SU-DHL-6 (cell line): ENCODE measurements at regions not wholly inside any gene's neighbourhood (a gene's known extent, or its start where the extent isn't known, plus 50 kb on each side); places are given as distances from the start of the nearest gene placed in this dataset.

Experiments
- EZH2phosphoT487 ChIP-seq: fragments of 200-600 bp; sonication (generic), shearing (Covaris generic); conservative IDR thresholded peaks from 2 replicates; pipeline ENCODE4 v1.6.1; 2018; ENCODE audit warnings: mild to moderate bottlenecking, antibody characterized with exemption, low read length, moderate library complexity, mixed read lengths
- TF ChIP-seq, protein P1 (sequence below): fragments of 200-600 bp; sonication (generic); IDR thresholded peaks from one replicate; pipeline ENCODE4 v1.5.1; 2017; ENCODE audit warnings: antibody characterized with exemption, mild to moderate bottlenecking, low read length, moderate library complexity; ENCODE audit not compliant: insufficient read depth, poor library complexity, severe bottlenecking

GRCh38 chr4:152257601-152258066 is 278.3 kb downstream of the FBXW7 start:
- TF ChIP-seq, protein P1, sequence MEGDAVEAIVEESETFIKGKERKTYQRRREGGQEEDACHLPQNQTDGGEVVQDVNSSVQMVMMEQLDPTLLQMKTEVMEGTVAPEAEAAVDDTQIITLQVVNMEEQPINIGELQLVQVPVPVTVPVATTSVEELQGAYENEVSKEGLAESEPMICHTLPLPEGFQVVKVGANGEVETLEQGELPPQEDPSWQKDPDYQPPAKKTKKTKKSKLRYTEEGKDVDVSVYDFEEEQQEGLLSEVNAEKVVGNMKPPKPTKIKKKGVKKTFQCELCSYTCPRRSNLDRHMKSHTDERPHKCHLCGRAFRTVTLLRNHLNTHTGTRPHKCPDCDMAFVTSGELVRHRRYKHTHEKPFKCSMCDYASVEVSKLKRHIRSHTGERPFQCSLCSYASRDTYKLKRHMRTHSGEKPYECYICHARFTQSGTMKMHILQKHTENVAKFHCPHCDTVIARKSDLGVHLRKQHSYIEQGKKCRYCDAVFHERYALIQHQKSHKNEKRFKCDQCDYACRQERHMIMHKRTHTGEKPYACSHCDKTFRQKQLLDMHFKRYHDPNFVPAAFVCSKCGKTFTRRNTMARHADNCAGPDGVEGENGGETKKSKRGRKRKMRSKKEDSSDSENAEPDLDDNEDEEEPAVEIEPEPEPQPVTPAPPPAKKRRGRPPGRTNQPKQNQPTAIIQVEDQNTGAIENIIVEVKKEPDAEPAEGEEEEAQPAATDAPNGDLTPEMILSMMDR, result no peak
- no peak for TF ChIP-seq EZH2phosphoT487
